ENCODE measurements at regions not wholly inside any gene's neighbourhood (a gene's known extent, or its start where the extent isn't known, plus 50 kb on each side); places are given as distances from the start of the nearest gene placed in this dataset.

- Histone ChIP-seq H2AK5ac (ENCODE audit: low read depth, low read length) (no peak overlapping the region), H3K4me2 (ENCODE audit: insufficient read depth in 1 of 2, low read depth in 2 of 2, low read length in 2 of 2) (no peak overlapping the region), H3K9me3 (ENCODE audit: insufficient read depth in 2 of 2, low read depth in 1 of 2, low read length in 1 of 2) (peaks cover 0 to 8% of the 10 kb centered on the region in 2 experiments; a peak in 1 of 4 replicates), H3K9ac (replicated peaks in 1 of 4; ENCODE audit: extremely low read depth in 1 of 4, low read depth in 3 of 4, low read length in 3 of 4) (no peak overlapping the region), H2BK5ac (ENCODE audit: low read depth, low read length) (no peak overlapping the region), H2BK12ac (ENCODE audit: low read depth, low read length) (no peak overlapping the region), H3K23me2 (ENCODE audit: low read depth, low read length) (no peaks in the 10 kb centered on the region), H4K5ac (ENCODE audit: insufficient read length, low read depth, low read length) (no peak overlapping the region), H3K56ac (replicated peaks; ENCODE audit: insufficient read length, low read depth, low read length) (no peak overlapping the region), H3K4me1 (replicated peaks in 1 of 4; ENCODE audit: control insufficient read depth in 3 of 4, insufficient read depth in 4 of 4, low read length in 3 of 4) (no peaks in the 10 kb centered on the region), H3K79me2 (ENCODE audit: control insufficient read depth in 1 of 2, insufficient read depth in 2 of 2, low read length in 2 of 2) (no peaks in the 10 kb centered on the region), H2AFZ (ENCODE audit: low read length) (no peak overlapping the region), H3K79me1 (ENCODE audit: low read depth, low read length) (no peaks in the 10 kb centered on the region), H4K8ac (ENCODE audit: extremely low read depth, insufficient read depth, low read length) (no peak overlapping the region), H3K4ac (replicated peaks; ENCODE audit: insufficient read length, low read depth, low read length) (no peak overlapping the region), H2BK20ac (ENCODE audit: low read length) (no peak overlapping the region), H3K23ac (ENCODE audit: insufficient read length) (no peak overlapping the region), H3K27me3 (replicated peaks in 1 of 4; ENCODE audit: control insufficient read depth in 3 of 4, extremely low read depth in 1 of 4, insufficient read depth in 3 of 4, low read length in 3 of 4) (no peaks in the 10 kb centered on the region), H3K27ac (ENCODE audit: low read depth, low read length) (no peak overlapping the region), H3K18ac (ENCODE audit: extremely low read depth, low read length) (no peak overlapping the region), H3K14ac (ENCODE audit: insufficient read length) (no peak overlapping the region), H4K20me1 (replicated peaks in 1 of 2; ENCODE audit: control insufficient read depth in 1 of 2, insufficient read depth in 2 of 2, low read length in 2 of 2) (no peaks in the 10 kb centered on the region), H2BK15ac (ENCODE audit: low read length) (no peak overlapping the region), H3K4me3 (ENCODE audit: extremely low read depth in 1 of 4, insufficient read depth in 2 of 4, low read depth in 3 of 4, low read length in 4 of 4) (no peak overlapping the region), H4K91ac (replicated peaks; ENCODE audit: insufficient read length, low read length) (no peak overlapping the region), H2BK120ac (replicated peaks; ENCODE audit: low read depth, low read length) (no peak overlapping the region), H3K36me3 (ENCODE audit: control insufficient read depth in 2 of 4, insufficient read depth in 4 of 4, low read length in 3 of 4) (no peaks in the 10 kb centered on the region)
- FAIRE-seq (no peak), DNase-seq (ENCODE audit: low read depth in 1 of 2, low spot score in 2 of 2) (no peak)
- TF ChIP-seq TAF1 (IDR thresholded peaks at IDR 0.05; ENCODE audit: low read depth, low read length) (no peak), HDAC6 (IDR thresholded peaks at IDR 0.05; ENCODE audit: low read depth, low read length) (no peak), MAFK (IDR thresholded peaks at IDR 0.05; ENCODE audit: low read depth, low read length) (no peak), GABPA (IDR thresholded peaks at IDR 0.05; ENCODE audit: borderline replicate concordance, insufficient read depth, low read length) (no peak), JUND (IDR thresholded peaks at IDR 0.05; ENCODE audit: low read length) (no peak), RXRA (IDR thresholded peaks at IDR 0.05; ENCODE audit: insufficient read depth, low read depth, low read length) (no peak), CHD2 (IDR thresholded peaks at IDR 0.05; ENCODE audit: low read length) (no peak), CTCF (IDR thresholded peaks at IDR 0.05; ENCODE audit: control extremely low read depth in 1 of 3, insufficient read depth in 1 of 3, low read depth in 1 of 3, low read length in 3 of 3) (no peak), KDM5A (IDR thresholded peaks at IDR 0.05; ENCODE audit: low read length) (no peak), POLR2AphosphoS5 (IDR thresholded peaks at IDR 0.05; ENCODE audit: low read depth, low read length) (no peak)
- ChIA-PET CTCF (ENCODE audit: partially characterized antibody) (interaction anchor here (0.5 to 2.0 kb wide), 6 partner anchors 9 to 1149 kb away, joined by 3 to 5 read pairs (median 3); no protein-coding TSS in a partner anchor), POLR2A (ENCODE audit: partially characterized antibody) (no interaction called here)
- 82% methylated on average over 6 of the region's 6 CpGs; no CpG with 5 or more reads in 1 of the 2 experiments for whole genome bisulfite sequencing, 2 experiments (ENCODE audit: extremely low coverage in 1 of 2, insufficient coverage in 1 of 2, insufficient read length in 1 of 2, insufficient replicate concordance in 2 of 2, low coverage in 1 of 2, low lambda C conversion rate in 2 of 2, missing lambda C conversion rate in 1 of 2)
Observed at GRCh38 chr15:93170329-93170728, 81.3 kb upstream of the RGMA start.

All from H1 (cell line).